ENCODE measurements at regions not wholly inside any gene's neighbourhood (a gene's known extent, or its start where the extent isn't known, plus 50 kb on each side); places are given as distances from the start of the nearest gene placed in this dataset.

- no peak overlapping the region for H3K4me3 ChIP-seq
- ATAC-seq, result no peak
- DNase-seq, result no peak
- H3K9me3 ChIP-seq, result no peaks in the 10 kb centered on the region
- no peaks in the 10 kb centered on the region for H3K27me3 ChIP-seq
- TF ChIP-seq CTCF (IDR thresholded peaks at IDR 0.05), result no peak
- H3K4me1 ChIP-seq, result no peaks in the 10 kb centered on the region
- no peak overlapping the region for H3K27ac ChIP-seq
- H3K36me3 ChIP-seq, result no peaks in the 10 kb centered on the region
- WGBS, 2 donors, result 81 to 92% methylated on average over 4 of the region's 4 CpGs
- intact Hi-C loops (cut with DNase I), result no loop called here
Measured at GRCh38 chr6:71028877-71029252, 72.0 kb upstream of the B3GAT2 start.

GRCh38 chr6:71029555-71029954 lies 72.7 kb upstream of the B3GAT2 start:
- H3K4me1 ChIP-seq, result no peaks in the 10 kb centered on the region
- H3K36me3 ChIP-seq, result no peaks in the 10 kb centered on the region
- intact Hi-C loops (cut with DNase I), result no loop called here
- no peak for ATAC-seq
- H3K27me3 ChIP-seq, result no peaks in the 10 kb centered on the region
- no peak overlapping the region for H3K4me3 ChIP-seq
- DNase-seq, result no peak
- TF ChIP-seq CTCF (IDR thresholded peaks at IDR 0.05), result no peak
- H3K27ac ChIP-seq, result no peak overlapping the region
- no peaks in the 10 kb centered on the region for H3K9me3 ChIP-seq

- ATAC-seq (no peak), DNase-seq (no peak)
- 45 to 57% methylated on average over 4 of the region's 4 CpGs for WGBS, 2 donors
- TF ChIP-seq CTCF (IDR thresholded peaks at IDR 0.05), result no peak
- intact Hi-C loops (cut with DNase I), result no loop called here
- H3K27ac ChIP-seq, result no peak overlapping the region
- H3K9me3 ChIP-seq, result no peaks in the 10 kb centered on the region
- H3K4me1 ChIP-seq, result no peaks in the 10 kb centered on the region
- H3K36me3 ChIP-seq, result no peaks in the 10 kb centered on the region
- H3K27me3 ChIP-seq, result no peaks in the 10 kb centered on the region
- no peak overlapping the region for H3K4me3 ChIP-seq
Measured at GRCh38 chr6:71031912-71032311, 75.1 kb upstream of the B3GAT2 start.

- ATAC-seq, result no peak
- no peak for DNase-seq
- 91 to 96% methylated on average over 1 of the region's 1 CpG for WGBS, 2 donors
- H3K36me3 ChIP-seq, result no peaks in the 10 kb centered on the region
- TF ChIP-seq CTCF (IDR thresholded peaks at IDR 0.05), result no peak
- intact Hi-C loops (cut with DNase I), result no loop called here
- H3K9me3 ChIP-seq, result no peaks in the 10 kb centered on the region
- no peak overlapping the region for H3K4me3 ChIP-seq
- no peak overlapping the region for H3K27ac ChIP-seq
- no peaks in the 10 kb centered on the region for H3K4me1 ChIP-seq
- no peaks in the 10 kb centered on the region for H3K27me3 ChIP-seq
Measured at GRCh38 chr6:71033171-71033570, 76.3 kb upstream of the B3GAT2 start.

- H3K4me3 ChIP-seq, result no peak overlapping the region
- H3K9me3 ChIP-seq, result no peaks in the 10 kb centered on the region
- DNase-seq (no peak), ATAC-seq (no peak)
- no peaks in the 10 kb centered on the region for H3K36me3 ChIP-seq
- H3K27me3 ChIP-seq, result no peaks in the 10 kb centered on the region
- intact Hi-C loops (cut with DNase I), result no loop called here
- WGBS, 2 donors, result 73% methylated on average over 4 of the region's 4 CpGs
- H3K4me1 ChIP-seq, result no peaks in the 10 kb centered on the region
- no peak for TF ChIP-seq CTCF (IDR thresholded peaks at IDR 0.05)
- H3K27ac ChIP-seq, result no peak overlapping the region
Measured at GRCh38 chr6:71033890-71034289, 77.0 kb upstream of the B3GAT2 start.
